Gastrocnemius medialis (tissue), 4 donors: ENCODE measurements at regions not wholly inside any gene's neighbourhood (a gene's known extent, or its start where the extent isn't known, plus 50 kb on each side); places are given as distances from the start of the nearest gene placed in this dataset.
"Not testable (repeated sequence)": the region's sequence is repeated elsewhere in the genome, so short reads cannot be mapped to it uniquely, and the experiment has no call there.

Source experiments
- ATAC-seq, 2 donors: fragments of 150-250 bp; one replicate each; pipeline ENCODE4 v1.9.1; 2016
- DNase-seq, 2 donors: peaks; one replicate each; pipeline ENCODE4 v3.0.0-alpha.2; 2019
- H3K27ac ChIP-seq, 4 donors: fragments of 200-600 bp; sonication (generic); 1 replicate in 1 of 4; 2 replicates in 3 of 4; pipeline ENCODE4 v1.5.1; 2016 to 2018; ENCODE audit warnings: mild to moderate bottlenecking in 2 of 4, moderate library complexity in 1 of 4
- H3K27me3 ChIP-seq, 3 donors: fragments of 200-600 bp; sonication (generic) in 2 of 3; 1 replicate in 1 of 3; 2 replicates in 2 of 3; pipeline versions ENCODE4 v1.5.1 to v1.6.0; 2016 to 2019; ENCODE audit warnings: mild to moderate bottlenecking in 1 of 3, moderate library complexity in 1 of 3
- H3K36me3 ChIP-seq, 2 donors: fragments of 200-600 bp; sonication (generic) in 1 of 2; one replicate each; pipeline ENCODE4 v1.5.1; 2017 to 2018
- H3K4me1 ChIP-seq, 2 donors: fragments of 200-600 bp; sonication (generic) in 1 of 2; one replicate each; pipeline ENCODE4 v1.5.1; 2016 to 2017; ENCODE audit warnings: mild to moderate bottlenecking in 2 of 2
- H3K4me3 ChIP-seq, 4 donors: fragments of 200-600 bp; sonication (generic) in 3 of 4; 1 replicate in 1 of 4; 2 replicates in 3 of 4; pipeline ENCODE4 v1.5.1; 2016 to 2019; ENCODE audit warnings: mild to moderate bottlenecking in 2 of 4
- H3K9me3 ChIP-seq, 3 donors: fragments of 200-600 bp; sonication (generic) in 2 of 3; 1 replicate in 1 of 3; 2 replicates in 2 of 3; pipeline ENCODE4 v1.5.1; 2016 to 2019
- CTCF ChIP-seq, 5 experiments: fragments of 450-650 bp in 3 of 5; fragments of 200-600 bp in 2 of 5; sonication (generic) in 2 of 5; IDR thresholded peaks in 4 of 5; conservative IDR thresholded peaks in 1 of 5; 1 replicate in 4 of 5; 2 replicates in 1 of 5; pipeline ENCODE4 v1.5.1; 2016 to 2019; ENCODE audit warnings: antibody characterized with exemption in 5 of 5, mild to moderate bottlenecking in 3 of 5, moderate library complexity in 3 of 5
- POLR2A ChIP-seq, 2 donors: fragments of 450-650 bp; IDR thresholded peaks; one replicate each; pipeline ENCODE4 v1.6.1; 2017; ENCODE audit warnings: antibody characterized with exemption in 2 of 2, mild to moderate bottlenecking in 2 of 2, moderate library complexity in 2 of 2
- in situ Hi-C, 4 donors: fragments of 200-750 bp; cut with MboI; loops; one replicate each; pipeline versions ENCODE4 v1.15.0 to v1.8.0; 2017; ENCODE audit warnings: low sequenced_read_pairs in 4 of 4
- intact Hi-C: fragments of 100-400 bp; cut with DNase I; formaldehyde crosslinking; loops from one replicate; pipeline ENCODE4 v1.15.1; 2023; ENCODE audit warnings: low total_unique reads

- TF ChIP-seq POLR2A (IDR thresholded peaks at IDR 0.05) (no peak), CTCF (IDR thresholded peaks at IDR 0.05 in 4 of 5, conservative IDR thresholded peaks at IDR 0.05 in 1 of 5) (no peak)
- in situ Hi-C loops (no loop called here), intact Hi-C loops (no loop called here)
- Histone ChIP-seq H3K36me3 (no peaks in the 10 kb centered on the region), H3K27me3 (no peaks in the 10 kb centered on the region), H3K4me3 (no peak overlapping the region), H3K9me3 (no peaks in the 10 kb centered on the region), H3K27ac (no peak overlapping the region), H3K4me1 (no peaks in the 10 kb centered on the region)
- DNase-seq (no peak), ATAC-seq (no peak)
These were observed 137.2 kb upstream of the POU3F1 start for GRCh38 chr1:38183747-38184146.

GRCh38 chr1:38183096-38183495 is 136.5 kb upstream of the POU3F1 start:
- Histone ChIP-seq H3K4me3 (no peak overlapping the region), H3K9me3 (no peaks in the 10 kb centered on the region), H3K4me1 (no peaks in the 10 kb centered on the region), H3K27ac (no peak overlapping the region), H3K36me3 (no peaks in the 10 kb centered on the region), H3K27me3 (no peaks in the 10 kb centered on the region)
- no peak for ATAC-seq
- TF ChIP-seq POLR2A (IDR thresholded peaks at IDR 0.05) (no peak), CTCF (IDR thresholded peaks at IDR 0.05 in 4 of 5, conservative IDR thresholded peaks at IDR 0.05 in 1 of 5) (no peak)
- in situ Hi-C loops: no loop called here
- DNase-seq: no peak
- intact Hi-C loops: no loop called here

DNA sequence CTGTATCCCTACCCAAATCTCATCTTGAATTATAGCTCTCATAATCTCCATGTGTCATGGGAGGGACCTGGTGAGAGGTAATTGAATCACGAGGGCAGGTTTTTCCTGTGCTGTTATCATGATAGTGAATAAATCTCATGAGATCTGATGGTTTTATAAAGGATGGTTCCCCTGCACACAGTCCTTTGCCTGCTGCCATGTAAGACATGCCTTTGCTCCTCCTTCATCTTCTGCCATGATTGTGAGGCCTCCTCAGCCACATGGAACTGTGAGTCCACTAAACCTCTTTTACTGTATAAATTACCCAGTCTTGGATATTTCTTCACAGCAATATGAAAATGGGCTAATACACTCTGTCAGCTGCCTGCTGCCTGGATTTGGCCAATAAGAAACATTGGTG is 133.8 kb upstream of the POU3F1 start:
- H3K36me3 ChIP-seq, ATAC-seq, in situ Hi-C loops, H3K4me3 ChIP-seq, H3K9me3 ChIP-seq, intact Hi-C loops, H3K27ac ChIP-seq, DNase-seq, H3K4me1 ChIP-seq, H3K27me3 ChIP-seq: not testable (repeated sequence)

DNA sequence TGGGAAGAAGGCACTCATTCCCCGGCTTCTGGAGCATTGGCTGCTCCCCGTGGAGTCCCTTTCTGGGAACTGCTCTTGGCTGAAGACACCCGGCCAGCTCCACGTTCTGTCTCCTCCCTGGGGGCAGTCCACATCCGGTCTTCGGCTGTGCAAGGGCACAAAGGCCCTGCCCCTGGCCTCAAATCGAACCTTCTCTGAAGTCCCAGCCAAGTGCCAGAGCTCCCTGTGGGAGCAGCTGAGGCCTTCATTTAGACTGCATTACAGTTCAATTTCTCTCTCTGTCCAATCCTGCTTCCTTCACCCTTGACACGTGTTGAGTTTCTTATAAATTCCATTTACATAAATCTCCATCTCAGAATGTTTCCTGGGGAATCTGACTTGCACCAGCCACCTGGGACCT is 132.9 kb upstream of the POU3F1 start:
- in situ Hi-C loops (no loop called here), intact Hi-C loops (no loop called here)
- ATAC-seq: peak in 1 of 2 donors; percentile 27
- DNase-seq: peak in 1 of 2 donors; percentile 13
- Histone ChIP-seq H3K4me3 (no peak overlapping the region), H3K36me3 (no peaks in the 10 kb centered on the region), H3K27me3 (no peaks in the 10 kb centered on the region), H3K9me3 (no peaks in the 10 kb centered on the region), H3K4me1 (no peaks in the 10 kb centered on the region), H3K27ac (no peak overlapping the region)
- no peak for TF ChIP-seq POLR2A (IDR thresholded peaks at IDR 0.05)

DNA sequence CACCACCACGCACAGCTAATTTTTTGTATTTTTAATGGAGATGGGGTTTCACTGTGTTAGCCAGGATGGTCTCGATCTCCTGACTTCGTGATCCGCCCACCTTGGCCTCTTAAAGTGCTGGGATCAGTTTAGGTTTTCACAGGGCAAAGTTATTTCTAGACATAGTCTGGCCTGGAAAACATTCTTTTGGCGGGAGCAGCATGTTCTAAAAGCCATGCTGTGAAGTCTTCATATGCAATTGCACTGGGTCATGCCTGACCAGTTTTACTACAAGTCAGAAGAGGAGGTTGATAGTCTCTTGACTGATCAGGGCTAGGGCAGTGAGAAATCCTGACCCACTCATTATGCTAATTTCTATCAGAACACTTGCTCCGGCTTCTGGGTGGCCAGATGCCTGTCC is 131.6 kb upstream of the POU3F1 start:
- intact Hi-C loops (no loop called here), in situ Hi-C loops (no loop called here)
- Histone ChIP-seq H3K9me3 (no peaks in the 10 kb centered on the region), H3K36me3 (no peaks in the 10 kb centered on the region), H3K27me3 (no peaks in the 10 kb centered on the region), H3K27ac (no peak overlapping the region), H3K4me1 (no peaks in the 10 kb centered on the region), H3K4me3 (no peak overlapping the region)
- DNase-seq: no peak
- TF ChIP-seq POLR2A (IDR thresholded peaks at IDR 0.05): no peak
- TF ChIP-seq CTCF (IDR thresholded peaks at IDR 0.05 in 4 of 5, conservative IDR thresholded peaks at IDR 0.05 in 1 of 5): no peak
- ATAC-seq: no peak

GRCh38 chr1:38175121-38175520 is 128.5 kb upstream of the POU3F1 start:
- intact Hi-C loops (no loop called here), in situ Hi-C loops (no loop called here)
- no peak for TF ChIP-seq POLR2A (IDR thresholded peaks at IDR 0.05)
- no peak for TF ChIP-seq CTCF (IDR thresholded peaks at IDR 0.05 in 4 of 5, conservative IDR thresholded peaks at IDR 0.05 in 1 of 5)
- no peaks in the 10 kb centered on the region for H3K27me3 ChIP-seq
- H3K36me3 ChIP-seq: no peaks in the 10 kb centered on the region
- DNase-seq (no peak), ATAC-seq (no peak)
- no peak overlapping the region for H3K4me3 ChIP-seq
- H3K9me3 ChIP-seq: no peaks in the 10 kb centered on the region
- H3K27ac ChIP-seq: no peak overlapping the region
- no peaks in the 10 kb centered on the region for H3K4me1 ChIP-seq
